ENCODE measurements at regions not wholly inside any gene's neighbourhood (a gene's known extent, or its start where the extent isn't known, plus 50 kb on each side); places are given as distances from the start of the nearest gene placed in this dataset.
"Not testable (repeated sequence)": the region's sequence is repeated elsewhere in the genome, so short reads cannot be mapped to it uniquely, and the experiment has no call there.

GRCh38 chr4:188658958-188659522, 519.8 kb downstream of the TRIML1 start:
- DNase-seq (ENCODE audit: low read depth in 2 of 2), result no peak

DNA sequence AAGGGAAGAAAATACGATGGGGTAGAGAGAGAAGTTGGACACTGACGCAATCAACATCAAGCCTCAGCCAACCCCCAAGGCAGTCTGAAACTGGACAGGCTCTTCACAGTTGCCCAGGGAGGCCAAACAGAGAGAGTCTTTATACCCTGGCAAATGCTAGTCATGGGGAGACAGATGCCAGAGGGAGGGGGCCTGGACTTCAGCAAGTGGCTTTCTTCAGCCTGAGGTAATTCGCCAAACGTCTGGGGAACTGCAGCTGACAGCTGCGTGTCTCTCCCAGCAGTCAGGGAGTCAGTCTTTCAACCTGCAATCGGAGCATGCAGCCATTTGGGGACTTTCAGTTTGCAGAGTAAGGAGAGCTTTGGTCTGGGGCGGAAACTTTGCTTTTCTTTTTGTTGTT, 521.6 kb downstream of the TRIML1 start:
- DNase-seq (ENCODE audit: low read depth in 2 of 2), result no peak

DNA sequence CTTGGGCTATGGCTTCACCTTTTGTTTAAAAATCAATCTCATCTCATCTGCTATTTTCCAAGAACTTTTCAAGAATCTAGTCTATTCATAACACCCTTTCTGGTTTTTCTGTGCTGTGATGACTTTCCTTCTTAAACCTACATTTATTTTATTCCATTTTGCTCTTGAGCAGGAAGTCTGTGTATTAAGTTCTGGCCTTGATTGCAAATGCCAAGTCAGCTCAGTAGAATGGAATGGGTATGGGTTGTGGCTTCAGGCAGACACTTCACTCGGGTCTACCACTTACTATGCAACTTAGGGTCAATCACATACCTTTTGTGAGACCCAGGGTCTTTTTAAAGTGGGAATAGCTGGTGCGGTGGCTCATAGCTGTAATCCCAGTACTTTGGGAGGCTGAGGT, 522.3 kb downstream of the TRIML1 start:
- DNase-seq (ENCODE audit: low read depth in 2 of 2), result no peak

GRCh38 chr4:188663369-188663768, 524.1 kb downstream of the TRIML1 start:
- no peak for DNase-seq (ENCODE audit: low read depth in 2 of 2)

DNA sequence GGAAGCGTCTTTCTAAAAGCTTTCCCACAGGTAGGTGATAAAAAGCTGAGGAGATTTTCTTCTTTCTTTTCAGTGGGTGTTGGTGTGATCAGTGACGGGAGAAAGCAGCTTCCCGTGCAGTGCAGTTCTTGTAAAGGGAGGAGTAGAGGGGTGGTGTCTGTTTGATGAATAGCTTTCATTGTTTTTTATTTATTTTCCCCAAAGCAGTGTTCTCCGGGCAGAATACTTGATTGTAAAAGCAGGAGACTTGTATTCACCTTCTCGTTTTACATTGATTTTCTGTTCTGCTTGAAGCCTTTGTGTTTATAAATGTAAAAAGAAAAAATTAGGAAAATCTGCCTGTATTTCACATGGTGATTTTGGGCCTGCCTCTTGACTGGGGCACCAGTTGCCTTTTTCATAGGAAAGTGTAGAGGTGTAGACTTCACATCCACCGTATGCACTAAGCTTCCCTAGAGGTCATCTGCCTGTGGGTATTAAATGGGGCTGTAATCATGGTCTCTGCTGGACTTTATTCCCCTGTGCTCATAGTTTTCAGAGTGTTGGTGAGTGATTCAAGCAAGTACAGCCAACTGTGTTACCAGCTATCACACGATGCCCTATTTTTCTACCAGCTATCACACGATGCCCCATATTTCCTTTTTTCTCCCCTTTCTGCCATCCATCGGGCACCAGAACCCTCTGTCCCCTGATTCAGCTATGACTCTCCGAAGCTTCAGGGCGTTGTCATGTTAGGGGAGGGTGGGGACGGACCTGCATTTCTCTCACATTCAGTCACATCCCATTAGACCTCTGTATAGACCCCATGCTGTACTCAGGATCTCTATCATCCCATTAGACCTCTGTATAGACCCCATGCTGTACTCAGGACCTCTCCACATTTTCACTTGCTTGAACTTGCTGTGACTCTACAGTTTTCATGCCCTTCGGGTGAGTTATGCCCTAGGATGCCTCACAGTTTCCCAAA, 526.5 kb downstream of the TRIML1 start:
- no peak for DNase-seq (ENCODE audit: low read depth in 2 of 2)

DNA sequence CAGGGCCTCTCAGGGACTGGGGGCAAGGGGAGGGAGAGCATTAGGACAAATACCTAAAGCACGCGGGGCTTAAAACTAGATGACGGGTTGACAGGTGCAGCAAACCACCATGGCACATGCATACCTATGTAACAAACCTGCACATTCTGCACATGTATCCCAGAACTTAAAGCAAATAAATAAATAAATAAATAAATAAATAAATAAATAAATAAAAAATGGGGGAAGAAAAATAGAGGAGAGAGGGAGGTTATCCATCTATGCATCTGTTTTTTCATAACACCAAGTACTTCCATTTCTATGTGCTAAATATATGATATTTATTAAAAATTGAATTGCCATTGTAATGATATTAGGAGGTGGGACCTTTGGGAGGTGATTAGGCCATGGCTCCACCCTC, 539.5 kb downstream of the TRIML1 start:
- not testable (repeated sequence) for DNase-seq (ENCODE audit: low read depth in 2 of 2)

DNA sequence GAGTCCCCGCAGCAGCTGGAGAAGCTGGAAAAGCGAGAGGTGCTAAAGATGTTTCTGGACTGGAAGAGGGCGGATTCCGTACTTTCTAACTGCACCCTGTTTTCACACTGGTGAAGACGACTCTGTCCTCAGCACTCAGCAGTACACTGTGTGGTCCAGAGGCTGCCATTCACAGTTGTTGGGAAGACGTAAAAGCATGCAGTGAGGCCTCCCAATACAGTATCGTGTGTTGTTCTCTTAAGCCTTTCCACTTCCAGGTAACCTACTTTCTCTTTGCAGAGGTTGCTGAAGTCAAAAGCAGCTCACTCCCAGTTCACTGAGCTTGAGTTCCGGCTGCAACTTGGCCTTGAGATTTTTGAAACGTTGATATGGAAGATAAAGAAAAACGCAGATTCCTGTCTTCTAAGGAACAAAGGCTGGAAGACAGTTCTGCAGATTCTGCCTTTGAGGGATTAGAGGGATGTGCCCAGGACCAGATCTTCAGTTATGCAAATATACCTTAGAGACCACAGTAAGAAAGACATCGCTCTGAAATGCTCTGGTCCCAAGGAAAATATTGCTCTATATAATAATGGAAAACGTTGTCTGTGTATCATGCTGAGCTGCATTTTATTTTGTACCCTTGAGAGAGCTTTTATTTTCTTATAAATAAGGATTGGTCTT, 540.9 kb downstream of the TRIML1 start:
- DNase-seq (ENCODE audit: low read depth in 2 of 2), result no peak

- DNase-seq (ENCODE audit: low read depth in 2 of 2), result no peak
Observed at GRCh38 chr4:188680667-188681063, 541.4 kb downstream of the TRIML1 start.

GRCh38 chr4:188682321-188682720, 543.1 kb downstream of the TRIML1 start:
- no peak for DNase-seq (ENCODE audit: low read depth in 2 of 2)

DNA sequence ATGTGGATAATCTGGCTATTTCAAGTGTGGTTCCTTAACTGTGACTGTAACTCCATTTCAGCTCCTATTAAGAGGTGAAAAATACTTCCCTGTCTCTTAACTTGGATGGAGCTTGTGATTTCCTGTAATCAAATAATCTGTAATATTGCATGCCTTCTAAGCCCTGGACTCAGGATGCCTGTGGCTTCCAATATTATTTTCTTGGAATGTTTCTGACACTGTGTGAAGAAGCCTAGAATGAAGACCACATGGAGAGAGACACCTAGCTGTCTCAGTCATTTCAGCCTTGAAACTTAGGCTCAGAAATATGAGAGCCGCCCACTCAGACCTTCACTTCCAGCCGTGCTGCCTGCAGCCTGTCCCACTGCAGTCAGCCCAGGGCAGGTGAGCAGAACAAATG, 544.3 kb downstream of the TRIML1 start:
- DNase-seq (ENCODE audit: low read depth in 2 of 2), result no peak

DNA sequence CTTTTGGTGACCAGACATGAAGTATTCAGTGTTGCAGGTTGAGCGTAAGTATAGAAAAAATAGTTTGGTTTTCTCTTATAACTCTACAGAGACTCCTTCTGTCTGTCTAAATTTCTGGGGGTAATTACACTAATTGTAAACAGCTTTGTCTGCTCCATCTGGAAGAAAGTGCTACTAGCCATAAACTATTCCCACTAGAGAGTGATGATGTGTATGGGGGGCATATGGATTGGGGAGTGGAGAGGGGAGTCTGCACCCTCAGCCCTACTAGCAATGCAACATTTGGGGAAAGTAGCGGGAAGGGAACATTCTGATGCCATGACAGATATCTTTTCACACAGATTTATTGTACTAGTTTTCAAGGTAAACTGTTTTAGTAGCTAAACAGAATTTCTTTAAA, 549.7 kb downstream of the TRIML1 start:
- DNase-seq (ENCODE audit: low read depth in 2 of 2), result no peak

DNA sequence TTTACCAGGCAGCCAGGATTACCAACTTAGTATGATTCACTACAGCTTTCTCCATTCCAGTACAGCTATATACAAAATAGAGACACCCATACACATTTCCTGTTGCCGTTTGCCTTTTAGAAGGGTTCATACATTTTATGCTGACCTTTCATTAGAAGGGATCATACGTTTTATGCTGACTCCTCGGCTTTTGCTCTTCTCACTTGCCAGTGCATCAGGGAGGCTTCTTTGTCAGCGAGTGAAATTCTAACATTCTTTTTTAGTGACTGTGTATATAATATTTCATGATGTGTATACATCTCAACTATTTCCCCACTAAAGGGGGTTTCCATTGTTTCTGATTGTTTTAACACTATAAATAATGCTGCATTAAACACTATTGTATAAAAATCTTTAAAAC, 552.6 kb downstream of the TRIML1 start:
- DNase-seq (ENCODE audit: low read depth in 2 of 2), result no peak

GRCh38 chr4:188695261-188695660, 556.0 kb downstream of the TRIML1 start:
- no peak for DNase-seq (ENCODE audit: low read depth in 2 of 2)

- DNase-seq (ENCODE audit: low read depth in 2 of 2), result no peak
Observed at GRCh38 chr4:188697243-188697642, 558.0 kb downstream of the TRIML1 start.

DNA sequence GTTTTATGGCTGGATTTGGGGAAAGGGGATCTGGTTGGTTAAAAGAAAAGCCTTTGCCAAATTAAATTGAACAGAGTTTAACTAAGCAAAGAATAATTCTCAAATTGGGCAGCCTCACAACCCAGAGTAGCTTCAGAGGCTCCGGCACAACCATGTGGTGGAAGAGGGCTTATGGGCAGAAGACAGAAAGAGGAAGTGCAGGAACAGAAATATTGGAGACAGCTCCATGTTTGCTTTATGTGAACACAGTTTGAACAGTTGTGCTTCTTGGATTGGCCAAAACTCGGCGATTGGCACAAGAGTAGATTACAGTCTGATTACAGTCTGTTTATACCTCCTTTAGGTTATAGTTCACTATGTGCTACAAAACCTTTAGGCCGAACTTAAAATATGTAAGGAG, 562.7 kb downstream of the TRIML1 start:
- no peak for DNase-seq (ENCODE audit: low read depth in 2 of 2)

DNA sequence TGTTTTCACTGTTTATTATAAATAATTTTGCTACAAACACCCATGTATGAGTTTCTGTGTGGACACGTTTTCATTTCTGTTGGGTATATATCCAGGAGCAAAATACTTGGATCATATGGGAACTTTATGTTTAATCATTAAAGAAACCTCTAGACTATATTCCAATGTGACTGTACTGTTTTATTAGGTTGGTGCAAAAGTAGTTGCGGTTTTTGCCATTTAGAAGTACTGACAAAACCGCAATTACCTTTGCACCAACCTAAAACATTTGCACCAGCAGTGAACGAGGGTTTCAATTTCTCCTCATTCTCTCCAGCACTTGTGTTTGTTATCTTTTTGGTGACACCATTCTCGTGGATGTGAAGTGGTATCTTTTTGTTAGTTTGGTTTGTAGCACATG, 565.0 kb downstream of the TRIML1 start:
- DNase-seq (ENCODE audit: low read depth in 2 of 2), result no peak

DNA sequence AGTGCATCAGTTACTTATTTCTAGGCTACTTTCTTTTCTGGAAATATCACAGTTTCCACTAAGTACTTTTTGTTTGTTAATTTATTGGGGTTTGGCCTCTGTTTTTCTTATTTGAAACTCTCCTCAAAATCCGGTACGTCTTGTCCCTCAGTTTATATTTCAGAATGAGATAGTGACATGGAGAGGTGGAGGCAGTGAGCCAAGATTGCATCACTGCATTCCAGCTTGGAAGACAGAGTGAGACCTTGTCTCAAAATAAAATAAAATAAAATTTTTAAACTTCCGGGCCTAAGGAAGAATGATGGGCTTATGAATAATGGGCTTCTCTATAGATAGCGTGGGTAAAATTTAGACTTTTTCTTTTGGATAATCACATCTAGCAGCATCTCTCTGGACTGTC, 567.8 kb downstream of the TRIML1 start:
- DNase-seq (ENCODE audit: low read depth in 2 of 2), result no peak

GRCh38 chr4:188714501-188714900, 575.3 kb downstream of the TRIML1 start:
- no peak for DNase-seq (ENCODE audit: low read depth in 2 of 2)

- DNase-seq (ENCODE audit: low read depth in 2 of 2), result no peak
Observed at GRCh38 chr4:188714907-188715306, 575.7 kb downstream of the TRIML1 start.

- no peak for DNase-seq (ENCODE audit: low read depth in 2 of 2)
Observed at GRCh38 chr4:188717661-188718060, 578.4 kb downstream of the TRIML1 start.

- no peak for DNase-seq (ENCODE audit: low read depth in 2 of 2)
Observed at GRCh38 chr4:188719794-188720193, 580.6 kb downstream of the TRIML1 start.

- no peak for DNase-seq (ENCODE audit: low read depth in 2 of 2)
Observed at GRCh38 chr4:188722911-188723310, 583.7 kb downstream of the TRIML1 start.

- no peak for DNase-seq (ENCODE audit: low read depth in 2 of 2)
Observed at GRCh38 chr4:188727746-188728145, 588.5 kb downstream of the TRIML1 start.

All from activated CD4-positive, alpha-beta T cell treated with anti-CD3 and anti-CD28 coated beads for 24 hours (primary cell).